Heart left ventricle (tissue), 13 donors: ENCODE measurements at regions not wholly inside any gene's neighbourhood (a gene's known extent, or its start where the extent isn't known, plus 50 kb on each side); places are given as distances from the start of the nearest gene placed in this dataset.

Experiments used
- CTCF ChIP-seq, 12 donors: fragments of 200-600 bp; sonication (generic) in 4 of 12; IDR thresholded peaks; one replicate each; pipeline versions ENCODE4 v1.5.0 to v1.8.0; 2018 to 2022; ENCODE audit warnings: antibody characterized with exemption in 12 of 12, mild to moderate bottlenecking in 5 of 12
- POLR2A ChIP-seq, 2 donors: fragments of 450-650 bp; IDR thresholded peaks; one replicate each; pipeline ENCODE4 v1.6.1; 2017; ENCODE audit warnings: antibody characterized with exemption in 2 of 2, mild to moderate bottlenecking in 2 of 2, moderate library complexity in 2 of 2
- donor health status: ischemic (EF 13 %, LVEDD 7.1; RV severe dilation, severe dysfunction).
- donor health status: DM: no; HTN: yes; CAD: no.
- donor health status: DM: no; HTN: no; CAD: no.
- donor health status: ischemic (EF 25% LVEDD 6.9; RV normal size, moderate dysfunction).
- donor health status: ischemic (EF 25% LVEDD 5.7; RV mildly dilated, moderate dysfunction).
- donor health status: ischemic (EF 35%, LVEDD 5.7; RV mildly dilated, moderate dysfunction).
- donor health status: nonischemic (EF 11% LVEDD 7.7; RV severe dilation, severe dysfunction).
- donor health status: DM: yes; HTN: yes; CAD: no.
- donor health status: PGD.
- donor health status: ischemic (EF 29% LVEDD 5.4; RV normal size, mild dysfunction).
- donor health status: nonischemic (EF 23%, LVEDD 6.1; RV moderate dilation, normal function).

GRCh38 chr16:9545522-9546437 is 454.3 kb downstream of the HAPSTR1 start:
- TF ChIP-seq POLR2A (IDR thresholded peaks at IDR 0.05) (no peak), CTCF (IDR thresholded peaks at IDR 0.05) (no peak)
